PC-9 (cell line): ENCODE measurements at regions not wholly inside any gene's neighbourhood (a gene's known extent, or its start where the extent isn't known, plus 50 kb on each side); places are given as distances from the start of the nearest gene placed in this dataset.

Experiments used
- CTCF ChIP-seq: fragments of 200-600 bp; sonication (generic); conservative IDR thresholded peaks from 2 replicates; pipeline ENCODE4 v1.6.1; 2017; ENCODE audit warnings: mixed run types, antibody characterized with exemption, mild to moderate bottlenecking, moderate library complexity
- EZH2 ChIP-seq: fragments of 200-600 bp; sonication (generic); IDR thresholded peaks from 2 replicates; pipeline ENCODE4 v1.8.0; 2017; ENCODE audit warnings: antibody characterized with exemption, low read depth

GRCh38 chr7:68684996-68685395, 913.3 kb upstream of the AUTS2 start:
- TF ChIP-seq CTCF (no peak), EZH2 (no peak)
